IMR-90 (cell line): ENCODE measurements at regions not wholly inside any gene's neighbourhood (a gene's known extent, or its start where the extent isn't known, plus 50 kb on each side); places are given as distances from the start of the nearest gene placed in this dataset.

ENCODE experiments used
- ATAC-seq: fragments of 200-7000 bp; cut with Tn5 transposase; 2 replicates; pipeline ENCODE4 v1.9.1; 2020; ENCODE audit warnings: low read depth, mild to moderate bottlenecking, moderate library complexity
- BruUV-seq: library from RNA; stranded (reverse); fragments of 400-500 nt; replicated peaks from 2 replicates; lab custom pipeline; 2021; lab: Mats Ljungman, UMichigan
- CTCF ChIA-PET: fragments of 300-600 bp; formaldehyde crosslinking; extraction: SDS; loops from one replicate; lab custom pipeline; 2021; ENCODE audit warnings: antibody characterized with exemption; lab: Yijun Ruan, JAX
- POLR2A ChIA-PET: fragments of 300-600 bp; sonication (Branson Sonifier 250); formaldehyde crosslinking; loops from one replicate; lab custom pipeline; 2022; ENCODE audit warnings: antibody characterized with exemption; ENCODE audit not compliant: unreplicated experiment; lab: Charles Lee
- DNase-seq: peaks from one replicate; pipeline ENCODE4 v3.0.0; 2013
- H2AFZ ChIP-seq: replicated peaks from 2 replicates; pipeline ENCODE3; 2013; ENCODE audit warnings: low read length, mild to moderate bottlenecking; ENCODE audit not compliant: poor library complexity
- H2AK5ac ChIP-seq: 2 replicates; pipeline ENCODE4 v1.6.1; 2013; ENCODE audit warnings: low read depth, low read length, inconsistent platforms
- H2AK9ac ChIP-seq: replicated peaks from 2 replicates; pipeline ENCODE3; 2013; ENCODE audit warnings: mild to moderate bottlenecking, low read depth, low read length, moderate library complexity; ENCODE audit not compliant: poor library complexity
- H2BK120ac ChIP-seq: 2 replicates; pipeline ENCODE4 v1.6.1; 2013; ENCODE audit warnings: low read depth, low read length, inconsistent platforms
- H2BK15ac ChIP-seq: 3 replicates; pipeline ENCODE4 v1.6.1; 2013; ENCODE audit warnings: low read depth, low read length, inconsistent platforms
- H2BK20ac ChIP-seq: 2 replicates; pipeline ENCODE4 v1.6.1; 2013; ENCODE audit warnings: low read depth, mild to moderate bottlenecking, inconsistent platforms, low read length, moderate library complexity
- H2BK5ac ChIP-seq: 2 replicates; pipeline ENCODE4 v1.6.1; 2013; ENCODE audit warnings: mild to moderate bottlenecking, low read depth, low read length, inconsistent platforms; ENCODE audit not compliant: poor library complexity, severe bottlenecking
- H3K14ac ChIP-seq: replicated peaks from 2 replicates; pipeline ENCODE4 v1.6.1; 2013; ENCODE audit warnings: low read depth, low read length, inconsistent platforms
- H3K18ac ChIP-seq: 2 replicates; pipeline ENCODE4 v1.6.1; 2013; ENCODE audit warnings: low read depth, low read length, control low read depth
- H3K23ac ChIP-seq: 2 replicates; pipeline ENCODE4 v1.6.1; 2013; ENCODE audit warnings: low read depth, low read length, inconsistent platforms
- H3K27ac ChIP-seq: 2 replicates; pipeline ENCODE4 v1.5.1; 2013; ENCODE audit warnings: mild to moderate bottlenecking, control low read depth, low read length; ENCODE audit not compliant: insufficient read depth
- H3K27me3 ChIP-seq: 2 replicates; pipeline ENCODE4 v1.6.1; 2013; ENCODE audit warnings: low read length; ENCODE audit not compliant: control insufficient read depth, insufficient read depth
- H3K36me3 ChIP-seq: 2 replicates; pipeline ENCODE4 v1.6.1; 2013; ENCODE audit warnings: low read length, mixed read lengths; ENCODE audit not compliant: control insufficient read depth, insufficient read depth
- H3K4ac ChIP-seq: 2 replicates; pipeline ENCODE4 v1.6.1; 2013; ENCODE audit warnings: low read depth, low read length, inconsistent platforms
- H3K4me1 ChIP-seq: 2 replicates; pipeline ENCODE4 v1.6.1; 2013; ENCODE audit warnings: low read length, mixed read lengths; ENCODE audit not compliant: control insufficient read depth, insufficient read depth
- H3K4me2 ChIP-seq: 2 replicates; pipeline ENCODE4 v1.6.1; 2013; ENCODE audit warnings: low read depth, mild to moderate bottlenecking, control low read depth, low read length, moderate library complexity
- H3K4me3 ChIP-seq: 2 replicates; pipeline ENCODE4 v1.5.1; 2013; ENCODE audit warnings: low read depth, mild to moderate bottlenecking, control low read depth, low read length, moderate library complexity; ENCODE audit not compliant: insufficient read depth
- H3K56ac ChIP-seq: 2 replicates; pipeline ENCODE4 v1.6.1; 2013; ENCODE audit warnings: low read length, inconsistent platforms; ENCODE audit not compliant: insufficient read depth; ENCODE audit errors: extremely low read depth
- H3K79me1 ChIP-seq, 2 experiments: 2 replicates each; pipeline ENCODE4 v1.6.1; 2013; ENCODE audit warnings: low read length in 2 of 2, inconsistent platforms in 1 of 2, low read depth in 1 of 2
- H3K9ac ChIP-seq: 2 replicates; pipeline ENCODE4 v1.6.1; 2013; ENCODE audit warnings: low read depth, low read length, control low read depth
- H3K9me1 ChIP-seq: 2 replicates; pipeline ENCODE4 v1.6.1; 2013; ENCODE audit warnings: low read length, inconsistent platforms; ENCODE audit not compliant: insufficient read depth
- H3K9me3 ChIP-seq: 2 replicates; pipeline ENCODE4 v1.6.1; 2013; ENCODE audit warnings: low read length; ENCODE audit not compliant: control insufficient read depth, insufficient read depth
- H4K20me1 ChIP-seq: 2 replicates; pipeline ENCODE4 v1.6.1; 2013; ENCODE audit warnings: low read length, inconsistent platforms; ENCODE audit not compliant: insufficient read depth
- H4K5ac ChIP-seq: 2 replicates; pipeline ENCODE4 v1.6.1; 2013; ENCODE audit warnings: mild to moderate bottlenecking, low read depth, low read length, control low read depth
- H4K8ac ChIP-seq, 2 experiments: 2 replicates each; pipeline ENCODE4 v1.6.1; 2013; ENCODE audit warnings: low read depth in 2 of 2, low read length in 2 of 2, control low read depth in 1 of 2, inconsistent platforms in 1 of 2
- H4K91ac ChIP-seq: 2 replicates; pipeline ENCODE4 v1.6.1; 2013; ENCODE audit warnings: low read depth, low read length, inconsistent platforms; ENCODE audit not compliant: insufficient read depth
- NFE2L2 ChIP-seq: fragments of 150-350 bp; IDR thresholded peaks from 2 replicates; pipeline ENCODE4 v1.6.1; 2016; ENCODE audit warnings: low read depth, mild to moderate bottlenecking, low read length
- RFX5 ChIP-seq: IDR thresholded peaks from 2 replicates; pipeline ENCODE4 v1.8.0; 2012; ENCODE audit warnings: low read depth, mild to moderate bottlenecking, low read length, moderate library complexity
- WGBS, 2 experiments: methylation state at CpG; one replicate each; pipeline versions ENCODE4 v1.1.5 to v1.1.7; 2013; ENCODE audit warnings: missing lambda C conversion rate in 2 of 2; ENCODE audit not compliant: insufficient read length in 1 of 2; ENCODE audit errors: extremely low coverage in 2 of 2; 5-methylcytosine and 5-hydroxymethylcytosine counted together
- dilution Hi-C: fragments of 300-500 bp; cut with HindIII; formaldehyde crosslinking; loops from one replicate; pipeline ENCODE4 v1.14.3; 2018; ENCODE audit warnings: low sequenced_read_pairs; ENCODE audit not compliant: unreplicated experiment
- in situ Hi-C: fragments of 300-500 bp; cut with MboI; formaldehyde crosslinking; loops from 3 replicates; pipeline ENCODE4 v1.14.3; 2019; ENCODE audit warnings: low sequenced_read_pairs, inconsistent platforms, mixed read lengths
- intact Hi-C: fragments of 100-400 bp; cut with micrococcal nuclease; formaldehyde crosslinking; loops from 2 replicates; pipeline ENCODE4 v1.10.0; 2022
- TF ChIP-seq, protein P1 (sequence below): conservative IDR thresholded peaks from 2 replicates; pipeline ENCODE4 v1.5.1; 2012; ENCODE audit warnings: mild to moderate bottlenecking, low read depth, low read length, improper control_type of control experiment
- TF ChIP-seq, protein P2 (sequence below): fragments of 150-350 bp; IDR thresholded peaks from 2 replicates; pipeline ENCODE4 v1.6.1; 2017; ENCODE audit warnings: mild to moderate bottlenecking, antibody characterized with exemption, low read length, low read depth

DNA sequence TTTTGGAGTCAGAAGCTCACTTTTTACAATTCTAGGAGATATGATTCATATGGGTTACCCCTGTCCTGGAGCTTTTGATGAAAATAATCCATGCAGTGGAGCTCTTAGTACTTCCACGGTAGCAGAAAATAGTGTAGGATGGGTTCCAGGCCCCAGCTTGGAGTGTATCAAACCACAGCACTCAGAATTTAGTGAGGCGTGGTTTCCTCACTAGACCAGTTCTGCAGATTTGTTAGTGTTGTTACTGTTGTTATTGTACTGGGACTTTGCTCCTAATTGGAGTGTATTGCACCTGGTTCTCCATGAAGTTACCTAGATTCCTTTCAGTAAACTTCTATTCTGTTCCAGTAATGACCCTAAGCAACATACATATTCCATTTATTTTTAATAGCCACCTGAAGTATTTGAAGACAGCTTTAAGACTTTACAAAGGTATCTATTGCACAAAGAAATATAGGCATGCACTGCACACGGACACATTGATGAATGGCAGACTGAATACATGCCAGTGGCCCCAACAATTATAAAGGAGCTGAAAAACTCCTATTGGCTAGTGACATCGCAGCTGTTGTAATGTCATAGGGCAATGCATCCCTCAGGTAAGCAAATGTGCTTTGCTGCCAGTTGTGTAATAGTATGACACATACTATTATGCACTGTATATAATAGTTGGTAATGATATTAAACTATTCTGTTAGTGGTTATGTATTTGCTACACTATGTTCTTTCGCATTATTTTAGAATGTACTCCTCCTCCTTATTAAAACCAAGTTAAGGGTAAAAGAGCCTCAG, 1058.0 kb downstream of the KCNT2 start:
- Histone ChIP-seq H3K27me3 (no peaks in the 10 kb centered on the region), H3K79me1 (no peaks in the 10 kb centered on the region), H3K18ac (no peak overlapping the region), H4K8ac (no peak overlapping the region), H2AK9ac (no peak overlapping the region), H3K36me3 (no peaks in the 10 kb centered on the region), H4K5ac (no peak overlapping the region), H4K91ac (no peak overlapping the region), H3K4me2 (no peak overlapping the region), H2BK5ac (no peak overlapping the region), H4K20me1 (no peaks in the 10 kb centered on the region), H3K9me1 (no peaks in the 10 kb centered on the region), H2BK20ac (no peak overlapping the region), H3K9ac (no peak overlapping the region), H2AK5ac (no peak overlapping the region), H2BK120ac (no peak overlapping the region), H3K56ac (no peak overlapping the region), H3K23ac (no peak overlapping the region), H3K4me3 (no peak overlapping the region), H3K4ac (no peak overlapping the region), H2BK15ac (no peak overlapping the region), H2AFZ (no peak overlapping the region), H3K27ac (no peak overlapping the region), H3K14ac (no peak overlapping the region), H3K9me3 (no peaks in the 10 kb centered on the region), H3K4me1 (no peaks in the 10 kb centered on the region)
- 100% methylated on average over 1 of the region's 5 CpGs; no CpG with 5 or more reads in 1 of the 2 experiments for WGBS, 2 experiments
- CTCF ChIA-PET, result no interaction called here
- TF ChIP-seq NFE2L2, result no peak
- TF ChIP-seq, protein P1, sequence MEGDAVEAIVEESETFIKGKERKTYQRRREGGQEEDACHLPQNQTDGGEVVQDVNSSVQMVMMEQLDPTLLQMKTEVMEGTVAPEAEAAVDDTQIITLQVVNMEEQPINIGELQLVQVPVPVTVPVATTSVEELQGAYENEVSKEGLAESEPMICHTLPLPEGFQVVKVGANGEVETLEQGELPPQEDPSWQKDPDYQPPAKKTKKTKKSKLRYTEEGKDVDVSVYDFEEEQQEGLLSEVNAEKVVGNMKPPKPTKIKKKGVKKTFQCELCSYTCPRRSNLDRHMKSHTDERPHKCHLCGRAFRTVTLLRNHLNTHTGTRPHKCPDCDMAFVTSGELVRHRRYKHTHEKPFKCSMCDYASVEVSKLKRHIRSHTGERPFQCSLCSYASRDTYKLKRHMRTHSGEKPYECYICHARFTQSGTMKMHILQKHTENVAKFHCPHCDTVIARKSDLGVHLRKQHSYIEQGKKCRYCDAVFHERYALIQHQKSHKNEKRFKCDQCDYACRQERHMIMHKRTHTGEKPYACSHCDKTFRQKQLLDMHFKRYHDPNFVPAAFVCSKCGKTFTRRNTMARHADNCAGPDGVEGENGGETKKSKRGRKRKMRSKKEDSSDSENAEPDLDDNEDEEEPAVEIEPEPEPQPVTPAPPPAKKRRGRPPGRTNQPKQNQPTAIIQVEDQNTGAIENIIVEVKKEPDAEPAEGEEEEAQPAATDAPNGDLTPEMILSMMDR, result no peak
- TF ChIP-seq RFX5, result no peak
- TF ChIP-seq, protein P2, sequence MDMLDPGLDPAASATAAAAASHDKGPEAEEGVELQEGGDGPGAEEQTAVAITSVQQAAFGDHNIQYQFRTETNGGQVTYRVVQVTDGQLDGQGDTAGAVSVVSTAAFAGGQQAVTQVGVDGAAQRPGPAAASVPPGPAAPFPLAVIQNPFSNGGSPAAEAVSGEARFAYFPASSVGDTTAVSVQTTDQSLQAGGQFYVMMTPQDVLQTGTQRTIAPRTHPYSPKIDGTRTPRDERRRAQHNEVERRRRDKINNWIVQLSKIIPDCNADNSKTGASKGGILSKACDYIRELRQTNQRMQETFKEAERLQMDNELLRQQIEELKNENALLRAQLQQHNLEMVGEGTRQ, result no peak
- dilution Hi-C loops, result no loop called here
- intact Hi-C loops, result no loop called here
- ATAC-seq (no peak), DNase-seq (no peak)
- POLR2A ChIA-PET, result no interaction called here
- in situ Hi-C loops, result no loop called here
- no TSS peak for BruUV-seq
